ENCODE measurements at regions not wholly inside any gene's neighbourhood (a gene's known extent, or its start where the extent isn't known, plus 50 kb on each side); places are given as distances from the start of the nearest gene placed in this dataset.

GRCh38 chr9:89718176-89718575, 113.4 kb downstream of the GADD45G start:
- in situ Hi-C loops (cut with MboI; ENCODE audit: low pct_ligation_motif_present in 1 of 4, low pct_unique_long_range_greater_than_20kb in 1 of 4, low sequenced_read_pairs in 3 of 4), result no loop called here
- WGBS, 2 donors (ENCODE audit: low coverage in 1 of 2), result 67% methylated on average over 3 of the region's 3 CpGs; no CpG with 5 or more reads in 1 of the 2 donors
- no peak overlapping the region for H3K4me3 ChIP-seq
- no peaks in the 10 kb centered on the region for H3K36me3 ChIP-seq
- H3K4me1 ChIP-seq, result peaks cover 0 to 12% (median 6%) of the 10 kb centered on the region in 4 donors
- H3K27me3 ChIP-seq, result no peaks in the 10 kb centered on the region
- intact Hi-C loops (cut with DNase I; ENCODE audit: low total_unique reads), result no loop called here
- no peak overlapping the region for H3K27ac ChIP-seq
- DNase-seq, result no peak
- TF ChIP-seq CTCF (IDR thresholded peaks at IDR 0.05) (no peak), POLR2A (IDR thresholded peaks at IDR 0.05) (no peak)
- H3K9me3 ChIP-seq, result no peaks in the 10 kb centered on the region

GRCh38 chr9:89718651-89719050, 113.8 kb downstream of the GADD45G start:
- in situ Hi-C loops (cut with MboI; ENCODE audit: low pct_ligation_motif_present in 1 of 4, low pct_unique_long_range_greater_than_20kb in 1 of 4, low sequenced_read_pairs in 3 of 4) (no loop called here), intact Hi-C loops (cut with DNase I; ENCODE audit: low total_unique reads) (no loop called here)
- DNase-seq, result no peak
- H3K4me1 ChIP-seq, result peaks cover 0 to 12% (median 6%) of the 10 kb centered on the region in 4 donors
- TF ChIP-seq POLR2AphosphoS5 (IDR thresholded peaks at IDR 0.05), result no peak
- TF ChIP-seq EP300 (IDR thresholded peaks at IDR 0.05; ENCODE audit: low read depth), result no peak
- no peak for TF ChIP-seq CTCF (IDR thresholded peaks at IDR 0.05)
- TF ChIP-seq POLR2A (IDR thresholded peaks at IDR 0.05), result no peak
- no peak overlapping the region for H3K27ac ChIP-seq
- H3K4me3 ChIP-seq, result no peak overlapping the region
- H3K36me3 ChIP-seq, result no peaks in the 10 kb centered on the region
- H3K9me3 ChIP-seq, result no peaks in the 10 kb centered on the region
- 84 to 92% methylated on average over 2 to 4 of the region's 4 CpGs for WGBS, 2 donors (ENCODE audit: low coverage in 1 of 2)
- no peaks in the 10 kb centered on the region for H3K27me3 ChIP-seq

- Histone ChIP-seq H3K4me3 (no peak overlapping the region), H3K27ac (no peak overlapping the region), H3K4me1 (peaks cover 0 to 12% (median 6%) of the 10 kb centered on the region in 4 donors), H3K27me3 (no peaks in the 10 kb centered on the region), H3K9me3 (no peaks in the 10 kb centered on the region), H3K36me3 (no peaks in the 10 kb centered on the region)
- in situ Hi-C loops (cut with MboI; ENCODE audit: low pct_ligation_motif_present in 1 of 4, low pct_unique_long_range_greater_than_20kb in 1 of 4, low sequenced_read_pairs in 3 of 4), result no loop called here
- intact Hi-C loops (cut with DNase I; ENCODE audit: low total_unique reads), result no loop called here
- no peak for DNase-seq
- 90% methylated on average over 4 of the region's 4 CpGs; no CpG with 5 or more reads in 1 of the 2 donors for WGBS, 2 donors (ENCODE audit: low coverage in 1 of 2)
- TF ChIP-seq POLR2A (IDR thresholded peaks at IDR 0.05), result no peak
- no peak for TF ChIP-seq POLR2AphosphoS5 (IDR thresholded peaks at IDR 0.05)
- TF ChIP-seq EP300 (IDR thresholded peaks at IDR 0.05; ENCODE audit: low read depth), result no peak
- no peak for TF ChIP-seq CTCF (IDR thresholded peaks at IDR 0.05)
Measured at GRCh38 chr9:89719202-89719601, 114.4 kb downstream of the GADD45G start.

GRCh38 chr9:89720696-89721175, 115.9 kb downstream of the GADD45G start:
- in situ Hi-C loops (cut with MboI; ENCODE audit: low pct_ligation_motif_present in 1 of 4, low pct_unique_long_range_greater_than_20kb in 1 of 4, low sequenced_read_pairs in 3 of 4) (no loop called here), intact Hi-C loops (cut with DNase I; ENCODE audit: low total_unique reads) (no loop called here)
- Histone ChIP-seq H3K9me3 (no peaks in the 10 kb centered on the region), H3K4me1 (peaks cover 0 to 12% (median 6%) of the 10 kb centered on the region in 4 donors), H3K4me3 (no peak overlapping the region), H3K27me3 (no peaks in the 10 kb centered on the region), H3K27ac (no peak overlapping the region), H3K36me3 (no peaks in the 10 kb centered on the region)
- TF ChIP-seq POLR2AphosphoS5 (IDR thresholded peaks at IDR 0.05), result no peak
- TF ChIP-seq EP300 (IDR thresholded peaks at IDR 0.05; ENCODE audit: low read depth), result no peak
- TF ChIP-seq CTCF (IDR thresholded peaks at IDR 0.05), result no peak
- TF ChIP-seq POLR2A (IDR thresholded peaks at IDR 0.05), result no peak
- no peak for DNase-seq
- WGBS, 2 donors (ENCODE audit: low coverage in 1 of 2), result 60 to 92% methylated on average over 1 to 4 of the region's 4 CpGs
